ENCODE measurements at regions not wholly inside any gene's neighbourhood (a gene's known extent, or its start where the extent isn't known, plus 50 kb on each side); places are given as distances from the start of the nearest gene placed in this dataset.
"Not testable (repeated sequence)": the region's sequence is repeated elsewhere in the genome, so short reads cannot be mapped to it uniquely, and the experiment has no call there.

- TF ChIP-seq CTCF (IDR thresholded peaks at IDR 0.05) = no peak
- intact Hi-C loops (cut with DNase I, micrococcal nuclease) = no loop called here
- H3K9me3 ChIP-seq = no peaks in the 10 kb centered on the region
- H3K4me3 ChIP-seq = no peak overlapping the region
- ATAC-seq = no peak
- H3K36me3 ChIP-seq (ENCODE audit: low read depth) = no peaks in the 10 kb centered on the region
- H3K4me1 ChIP-seq (ENCODE audit: low read depth) = no peaks in the 10 kb centered on the region
- DNase-seq = no peak
Measured at GRCh38 chr4:111957116-111957515, 188.1 kb upstream of the FAM241A start.

- no peak overlapping the region for H3K4me3 ChIP-seq
- intact Hi-C loops (cut with DNase I, micrococcal nuclease) = no loop called here
- DNase-seq (peak in 1 of 3 donors; percentile 51), ATAC-seq (peak; percentile 91)
- H3K4me1 ChIP-seq (ENCODE audit: low read depth) = no peaks in the 10 kb centered on the region
- no peaks in the 10 kb centered on the region for H3K36me3 ChIP-seq (ENCODE audit: low read depth)
- H3K9me3 ChIP-seq = no peaks in the 10 kb centered on the region
- no peak for TF ChIP-seq CTCF (IDR thresholded peaks at IDR 0.05)
Measured at GRCh38 chr4:111957997-111958396, 187.3 kb upstream of the FAM241A start.

GRCh38 chr4:111959222-111959621 lies 186.0 kb upstream of the FAM241A start:
- Histone ChIP-seq H3K4me1 (ENCODE audit: low read depth) (no peaks in the 10 kb centered on the region), H3K36me3 (ENCODE audit: low read depth) (no peaks in the 10 kb centered on the region), H3K4me3 (no peak overlapping the region), H3K9me3 (no peaks in the 10 kb centered on the region)
- TF ChIP-seq CTCF (IDR thresholded peaks at IDR 0.05) = no peak
- intact Hi-C loops (cut with DNase I, micrococcal nuclease) = no loop called here
- peak; percentile 84 for ATAC-seq
- DNase-seq = peak in 1 of 3 donors; percentile 12

GRCh38 chr4:111960241-111960667 lies 185.0 kb upstream of the FAM241A start:
- no peaks in the 10 kb centered on the region for H3K36me3 ChIP-seq (ENCODE audit: low read depth)
- no peak overlapping the region for H3K4me3 ChIP-seq
- ATAC-seq (no peak), DNase-seq (no peak)
- intact Hi-C loops (cut with DNase I, micrococcal nuclease) = no loop called here
- H3K4me1 ChIP-seq (ENCODE audit: low read depth) = no peaks in the 10 kb centered on the region
- no peaks in the 10 kb centered on the region for H3K9me3 ChIP-seq
- TF ChIP-seq CTCF (IDR thresholded peaks at IDR 0.05) = no peak

GRCh38 chr4:111961026-111961425 lies 184.2 kb upstream of the FAM241A start:
- DNase-seq; H3K4me3 ChIP-seq; ATAC-seq; H3K36me3 ChIP-seq (ENCODE audit: low read depth); intact Hi-C loops (cut with DNase I, micrococcal nuclease); H3K9me3 ChIP-seq; H3K4me1 ChIP-seq (ENCODE audit: low read depth): not testable (repeated sequence)

- no peak for TF ChIP-seq CTCF (IDR thresholded peaks at IDR 0.05)
- Histone ChIP-seq H3K9me3 (no peaks in the 10 kb centered on the region), H3K36me3 (ENCODE audit: low read depth) (no peaks in the 10 kb centered on the region), H3K4me3 (no peak overlapping the region), H3K4me1 (ENCODE audit: low read depth) (no peaks in the 10 kb centered on the region)
- ATAC-seq = no peak
- DNase-seq = no peak
- intact Hi-C loops (cut with DNase I, micrococcal nuclease) = no loop called here
Measured at GRCh38 chr4:111961809-111962208, 183.4 kb upstream of the FAM241A start.

All from mucosa of descending colon (tissue), 3 donors.